ENCODE measurements at regions not wholly inside any gene's neighbourhood (a gene's known extent, or its start where the extent isn't known, plus 50 kb on each side); places are given as distances from the start of the nearest gene placed in this dataset.
A peak's percentile ranks its signal among the peaks of the same experiment; 100 is the strongest.

DNA sequence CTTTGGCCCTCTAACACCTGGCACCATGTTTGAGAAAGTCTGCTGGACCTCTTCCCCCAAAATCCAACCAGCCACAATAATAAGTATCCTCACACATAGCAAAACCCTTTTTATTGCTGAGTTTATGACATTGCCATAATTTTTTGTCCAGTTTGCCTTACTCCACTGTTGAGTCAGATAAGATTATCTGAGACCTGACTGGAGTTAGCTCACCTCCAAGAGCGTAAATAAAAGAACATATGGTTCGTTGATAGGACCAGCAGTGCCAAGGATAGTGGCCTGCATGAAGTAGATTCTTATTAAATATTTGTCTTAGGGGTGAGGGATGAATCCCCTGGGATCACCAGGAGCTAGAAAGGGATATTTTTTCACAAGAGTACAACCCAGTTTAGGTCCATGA, 510.6 kb upstream of the MPDZ start:
- Histone ChIP-seq H3K27ac (no peak overlapping the region), H3K4me3 (no peak overlapping the region), H3K4me1 (no peaks in the 10 kb centered on the region), H3K36me3 (no peaks in the 10 kb centered on the region), H3K27me3 (no peaks in the 10 kb centered on the region), H3K9me3 (no peaks in the 10 kb centered on the region)
- TF ChIP-seq POLR2AphosphoS5 (IDR thresholded peaks at IDR 0.05; ENCODE audit: insufficient read depth in 1 of 2, low read depth in 1 of 2), result no peak
- TF ChIP-seq, protein P1, sequence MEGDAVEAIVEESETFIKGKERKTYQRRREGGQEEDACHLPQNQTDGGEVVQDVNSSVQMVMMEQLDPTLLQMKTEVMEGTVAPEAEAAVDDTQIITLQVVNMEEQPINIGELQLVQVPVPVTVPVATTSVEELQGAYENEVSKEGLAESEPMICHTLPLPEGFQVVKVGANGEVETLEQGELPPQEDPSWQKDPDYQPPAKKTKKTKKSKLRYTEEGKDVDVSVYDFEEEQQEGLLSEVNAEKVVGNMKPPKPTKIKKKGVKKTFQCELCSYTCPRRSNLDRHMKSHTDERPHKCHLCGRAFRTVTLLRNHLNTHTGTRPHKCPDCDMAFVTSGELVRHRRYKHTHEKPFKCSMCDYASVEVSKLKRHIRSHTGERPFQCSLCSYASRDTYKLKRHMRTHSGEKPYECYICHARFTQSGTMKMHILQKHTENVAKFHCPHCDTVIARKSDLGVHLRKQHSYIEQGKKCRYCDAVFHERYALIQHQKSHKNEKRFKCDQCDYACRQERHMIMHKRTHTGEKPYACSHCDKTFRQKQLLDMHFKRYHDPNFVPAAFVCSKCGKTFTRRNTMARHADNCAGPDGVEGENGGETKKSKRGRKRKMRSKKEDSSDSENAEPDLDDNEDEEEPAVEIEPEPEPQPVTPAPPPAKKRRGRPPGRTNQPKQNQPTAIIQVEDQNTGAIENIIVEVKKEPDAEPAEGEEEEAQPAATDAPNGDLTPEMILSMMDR (IDR thresholded peaks at IDR 0.05), result no peak
- no peak for TF ChIP-seq POLR2A (IDR thresholded peaks at IDR 0.05)
- intact Hi-C loops (cut with DNase I), result no loop called here
- DNase-seq (ENCODE audit: extremely low spot score in 2 of 2), result no peak

DNA sequence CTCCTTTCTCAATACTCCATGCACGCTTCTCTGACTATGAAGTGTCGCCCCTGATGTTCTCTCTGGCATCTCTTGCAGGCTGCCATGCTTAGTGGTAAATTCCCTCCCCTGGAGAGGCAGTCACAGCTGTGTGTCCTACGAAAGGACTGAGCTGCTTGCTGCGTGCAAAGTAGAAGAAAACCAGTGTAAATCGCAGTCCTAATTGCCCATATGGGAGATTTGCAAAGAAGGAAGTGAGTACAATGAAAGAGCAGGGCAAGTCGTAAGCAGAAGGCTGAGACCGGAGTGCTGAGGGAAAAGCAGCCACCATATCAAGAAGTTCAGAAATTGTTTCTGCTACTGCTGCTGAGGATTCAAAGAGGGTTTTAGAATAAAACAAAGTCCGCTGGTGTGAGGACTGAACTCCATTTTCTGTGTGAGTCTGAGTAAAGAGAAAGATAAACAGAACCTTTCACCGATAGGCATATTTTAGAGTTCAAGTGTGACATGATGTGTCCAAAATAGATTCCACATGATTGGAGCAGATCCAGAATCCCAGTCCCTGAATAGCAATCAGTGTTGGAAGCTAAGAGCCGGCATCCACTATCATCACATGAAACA, 507.8 kb upstream of the MPDZ start:
- no peak for DNase-seq (ENCODE audit: extremely low spot score in 2 of 2)

DNA sequence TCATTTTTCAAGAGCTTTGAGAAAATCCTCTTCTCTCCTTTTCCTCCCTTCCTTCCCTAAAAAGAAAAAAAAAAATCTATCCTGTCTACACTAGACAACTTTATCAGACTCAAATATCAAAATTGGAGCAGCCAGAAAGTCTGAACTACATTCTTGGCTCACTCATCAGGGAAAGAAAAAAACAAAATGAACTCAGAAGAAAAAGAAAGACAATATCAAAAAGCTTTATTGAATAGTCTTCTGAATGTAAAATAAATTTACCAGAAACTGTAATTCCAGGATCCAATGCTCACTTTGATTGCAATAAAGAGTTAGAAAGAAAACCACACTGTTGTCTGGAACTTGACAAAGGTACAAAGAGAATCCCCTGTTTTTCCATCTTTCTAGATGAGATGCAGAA, 507.2 kb upstream of the MPDZ start:
- TF ChIP-seq POLR2AphosphoS5 (IDR thresholded peaks at IDR 0.05; ENCODE audit: insufficient read depth in 1 of 2, low read depth in 1 of 2), result no peak
- TF ChIP-seq, protein P1 (IDR thresholded peaks at IDR 0.05), result no peak
- no peak for TF ChIP-seq POLR2A (IDR thresholded peaks at IDR 0.05)
- H3K9me3 ChIP-seq, result no peaks in the 10 kb centered on the region
- no peaks in the 10 kb centered on the region for H3K27me3 ChIP-seq
- no peaks in the 10 kb centered on the region for H3K4me1 ChIP-seq
- no peak for DNase-seq (ENCODE audit: extremely low spot score in 2 of 2)
- no peak overlapping the region for H3K27ac ChIP-seq
- no peaks in the 10 kb centered on the region for H3K36me3 ChIP-seq
- no peak overlapping the region for H3K4me3 ChIP-seq
- intact Hi-C loops (cut with DNase I), result no loop called here

More for the DNA sequence above, 507.8 kb upstream of the MPDZ start:
- no peak for TF ChIP-seq POLR2AphosphoS5 (IDR thresholded peaks at IDR 0.05; ENCODE audit: insufficient read depth in 1 of 2, low read depth in 1 of 2)
- Histone ChIP-seq H3K27me3 (no peaks in the 10 kb centered on the region), H3K9me3 (no peaks in the 10 kb centered on the region), H3K4me1 (no peaks in the 10 kb centered on the region), H3K36me3 (no peaks in the 10 kb centered on the region), H3K4me3 (peak overlapping the region in 1 of 2 donors; percentile 16), H3K27ac (peak overlapping the region; percentile 40)
- intact Hi-C loops (cut with DNase I), result no loop called here

DNA sequence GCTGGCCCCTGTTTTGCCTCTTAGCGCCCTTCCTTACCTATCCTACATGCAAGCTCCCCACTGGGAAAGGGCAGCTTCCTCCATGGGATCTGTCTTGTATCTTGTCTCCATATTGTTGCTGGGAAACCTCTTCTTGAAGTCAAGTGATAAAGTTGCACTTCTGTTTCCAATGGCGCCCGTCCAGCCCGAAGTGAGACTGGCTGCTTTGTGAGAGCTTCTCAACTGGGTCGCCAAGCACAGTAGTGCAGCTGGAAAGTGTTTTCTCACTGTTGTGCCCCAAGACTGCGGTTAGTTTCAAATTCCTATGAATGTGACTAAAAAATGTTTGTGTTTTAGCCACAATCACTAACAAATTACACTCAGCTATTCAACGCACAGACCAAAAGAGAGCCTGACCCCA, 506.6 kb upstream of the MPDZ start:
- Histone ChIP-seq H3K27me3 (no peaks in the 10 kb centered on the region), H3K36me3 (no peaks in the 10 kb centered on the region), H3K9me3 (no peaks in the 10 kb centered on the region), H3K4me1 (no peaks in the 10 kb centered on the region), H3K4me3 (no peak overlapping the region), H3K27ac (no peak overlapping the region)
- TF ChIP-seq POLR2A (IDR thresholded peaks at IDR 0.05) (no peak), POLR2AphosphoS5 (IDR thresholded peaks at IDR 0.05; ENCODE audit: insufficient read depth in 1 of 2, low read depth in 1 of 2) (no peak)
- TF ChIP-seq, protein P1 (IDR thresholded peaks at IDR 0.05), result no peak
- intact Hi-C loops (cut with DNase I), result no loop called here
- DNase-seq (ENCODE audit: extremely low spot score in 2 of 2), result no peak

DNA sequence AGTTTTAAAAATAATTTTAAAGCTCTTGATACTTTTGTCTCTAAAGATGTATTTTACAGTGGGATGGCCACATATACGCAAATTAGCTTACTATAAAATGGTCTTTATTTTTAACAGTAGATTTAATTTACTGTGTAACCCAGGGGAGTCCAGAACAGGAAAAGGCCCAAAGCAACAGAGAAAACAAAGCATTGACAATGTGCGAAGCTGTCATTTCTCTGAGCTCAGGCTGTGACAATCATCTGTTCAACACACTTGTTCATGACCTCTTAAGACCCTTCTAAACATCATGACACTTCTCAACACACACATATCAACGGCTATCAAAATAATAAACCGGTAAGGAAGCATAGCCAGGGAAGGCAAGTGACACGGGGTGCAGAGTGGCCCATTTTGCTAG, 499.6 kb upstream of the MPDZ start:
- no peaks in the 10 kb centered on the region for H3K9me3 ChIP-seq
- intact Hi-C loops (cut with DNase I), result no loop called here
- H3K36me3 ChIP-seq, result no peaks in the 10 kb centered on the region
- no peak overlapping the region for H3K27ac ChIP-seq
- H3K27me3 ChIP-seq, result no peaks in the 10 kb centered on the region
- DNase-seq (ENCODE audit: extremely low spot score in 2 of 2), result no peak
- TF ChIP-seq POLR2A (IDR thresholded peaks at IDR 0.05) (no peak), POLR2AphosphoS5 (IDR thresholded peaks at IDR 0.05; ENCODE audit: insufficient read depth in 1 of 2, low read depth in 1 of 2) (no peak)
- TF ChIP-seq, protein P1 (IDR thresholded peaks at IDR 0.05), result no peak
- no peaks in the 10 kb centered on the region for H3K4me1 ChIP-seq
- no peak overlapping the region for H3K4me3 ChIP-seq

Data from vagina (tissue), 2 donors.